Activated CD4-positive, alpha-beta T cell treated with anti-CD3 and anti-CD28 coated beads for 4 hours (primary cell): ENCODE measurements at regions not wholly inside any gene's neighbourhood (a gene's known extent, or its start where the extent isn't known, plus 50 kb on each side); places are given as distances from the start of the nearest gene placed in this dataset.
"Not testable (repeated sequence)": the region's sequence is repeated elsewhere in the genome, so short reads cannot be mapped to it uniquely, and the experiment has no call there.

Source experiments
- DNase-seq, 2 donors: peaks; one replicate each; pipeline ENCODE4 v3.0.0-alpha.2; 2020

DNA sequence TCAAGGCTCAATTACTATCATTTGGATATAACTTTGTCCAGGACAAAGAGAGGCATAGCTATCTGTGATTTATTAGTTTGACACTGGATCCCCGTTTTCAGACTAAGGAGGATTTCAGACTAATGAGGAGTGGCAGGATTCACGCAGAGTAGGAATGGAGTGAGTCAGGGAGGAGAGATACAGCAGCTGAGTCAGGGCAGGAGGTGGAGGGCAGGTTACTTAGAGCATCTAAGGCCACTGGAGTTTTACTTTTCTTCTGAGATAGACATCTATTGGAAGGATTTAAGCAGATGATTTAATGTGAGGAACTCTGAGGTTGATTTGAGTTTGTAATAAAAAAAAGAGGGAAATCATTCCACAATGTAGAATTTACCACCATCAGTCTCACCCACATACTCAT lies 110.6 kb downstream of the RPIA start:
- not testable (repeated sequence) for DNase-seq

DNA sequence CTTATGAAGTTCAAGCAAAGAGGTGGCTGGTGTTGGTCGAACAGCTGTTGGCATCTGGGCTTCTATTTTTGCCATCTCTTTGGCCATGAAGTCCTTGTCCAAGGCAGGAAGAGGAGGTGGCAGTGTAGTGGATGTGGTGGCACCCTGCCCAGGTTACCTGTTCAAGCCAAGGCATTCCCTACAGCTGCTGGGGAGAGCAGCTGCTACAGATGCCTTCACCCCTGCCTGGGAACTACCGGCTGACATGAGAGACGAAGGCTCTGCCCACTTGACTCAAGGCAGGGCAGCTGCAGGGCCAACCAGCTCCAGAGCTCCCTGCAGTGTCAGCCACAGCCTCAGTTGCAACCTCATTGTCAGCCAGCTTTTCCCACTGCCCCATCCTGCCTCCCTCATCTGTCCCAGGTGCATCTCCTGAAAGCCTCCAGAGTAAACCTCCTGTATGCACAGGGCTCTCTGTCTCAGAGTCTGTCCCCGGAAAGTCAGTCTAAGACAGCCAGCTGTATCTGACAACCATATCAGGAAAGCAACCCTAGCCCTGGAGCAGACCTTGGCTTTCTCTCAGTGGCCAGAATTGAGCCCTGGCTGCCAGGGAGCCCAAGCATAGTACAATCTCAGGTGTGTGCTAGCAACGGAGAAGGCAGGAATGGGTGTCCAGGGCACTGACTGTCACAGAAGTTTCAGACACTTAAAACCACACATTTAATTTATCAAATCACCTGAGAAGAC lies 115.9 kb downstream of the RPIA start:
- DNase-seq, result no peak

DNA sequence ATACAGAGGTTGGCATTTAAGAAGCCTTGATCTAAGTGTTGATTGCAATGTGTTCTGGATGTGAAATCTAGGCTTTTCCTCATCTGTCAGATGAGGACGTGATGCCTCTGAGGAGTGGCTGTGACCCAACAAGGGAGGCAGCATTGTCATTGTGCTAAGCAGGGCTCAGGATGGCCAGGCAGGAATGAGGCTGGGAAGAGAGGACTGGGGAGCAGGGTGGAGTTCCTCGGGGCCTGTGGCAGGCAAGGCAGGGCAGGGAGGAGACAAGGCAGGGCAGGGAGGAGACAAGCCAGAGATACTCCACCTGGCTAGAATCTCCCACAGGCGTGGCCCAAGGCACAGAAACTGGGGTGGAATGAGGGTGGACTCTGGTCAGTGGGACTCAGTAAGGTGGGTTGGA lies 116.6 kb downstream of the RPIA start:
- DNase-seq, result no peak

- no peak for DNase-seq
These were observed 117.2 kb downstream of the RPIA start for GRCh38 chr2:88808652-88809051.

GRCh38 chr2:88809216-88809615 lies 117.7 kb downstream of the RPIA start:
- no peak for DNase-seq

GRCh38 chr2:88810017-88810416 lies 118.5 kb downstream of the RPIA start:
- no peak for DNase-seq

- DNase-seq, result no peak
These were observed 119.0 kb downstream of the RPIA start for GRCh38 chr2:88810488-88810887.

DNA sequence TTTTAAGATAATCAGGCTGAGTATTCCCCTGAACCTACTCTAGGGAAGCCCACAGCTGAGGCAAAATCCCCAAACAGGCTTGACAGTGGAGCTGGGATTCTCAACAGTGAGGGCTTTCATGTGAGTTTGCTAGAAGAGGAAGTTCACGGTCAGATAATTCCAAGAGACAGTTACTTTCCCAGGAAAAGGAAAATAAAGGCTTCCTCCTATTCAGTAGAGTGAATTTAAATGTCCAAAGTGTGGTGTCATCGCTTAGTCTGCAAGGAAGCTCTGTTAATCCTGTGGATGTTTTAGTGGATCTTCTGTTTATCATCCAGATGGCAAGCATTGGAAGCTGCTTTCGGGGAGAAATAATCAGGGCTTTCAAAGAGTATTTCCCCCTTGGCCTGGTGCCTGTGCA lies 119.8 kb downstream of the RPIA start:
- no peak for DNase-seq

DNA sequence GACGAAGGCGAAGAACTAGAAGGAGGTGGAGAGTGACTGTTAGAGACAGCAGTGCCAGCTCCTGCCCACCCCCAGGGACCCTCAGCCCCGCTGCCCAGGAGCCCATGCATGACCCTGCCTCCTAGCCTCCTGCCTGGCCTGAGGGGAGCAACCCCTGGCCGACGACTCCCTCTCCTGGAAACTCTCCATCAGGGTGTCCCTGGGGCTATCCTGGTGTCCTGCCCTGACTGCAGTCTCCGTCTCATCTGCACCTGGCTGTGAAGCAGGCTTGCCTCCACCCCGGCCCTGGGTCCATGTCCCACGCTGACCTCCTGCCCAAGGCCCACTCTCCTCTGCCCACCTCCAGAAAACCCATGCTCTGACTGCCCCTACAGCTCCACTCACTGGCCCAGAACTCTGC lies 120.2 kb downstream of the RPIA start:
- DNase-seq, result no peak

DNA sequence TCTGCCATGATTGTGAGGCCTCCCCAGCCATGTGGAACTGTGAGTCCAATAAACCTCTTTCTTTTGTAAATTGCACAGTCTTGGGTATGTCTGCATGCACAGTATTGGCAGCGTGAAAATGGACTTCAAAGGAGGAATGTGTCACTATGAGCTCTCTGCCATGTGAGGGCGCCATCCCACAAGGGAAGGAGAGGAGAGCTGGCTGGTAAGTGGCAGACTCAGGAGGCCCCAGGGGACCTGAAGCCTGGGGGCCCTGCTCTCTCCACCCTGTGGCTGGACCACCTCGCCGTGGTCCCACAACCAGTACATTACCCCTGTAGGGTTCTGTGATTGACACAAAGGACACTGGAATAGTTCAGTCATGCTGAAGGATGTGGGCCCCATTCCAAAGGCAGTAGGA lies 122.1 kb downstream of the RPIA start:
- no peak for DNase-seq

DNA sequence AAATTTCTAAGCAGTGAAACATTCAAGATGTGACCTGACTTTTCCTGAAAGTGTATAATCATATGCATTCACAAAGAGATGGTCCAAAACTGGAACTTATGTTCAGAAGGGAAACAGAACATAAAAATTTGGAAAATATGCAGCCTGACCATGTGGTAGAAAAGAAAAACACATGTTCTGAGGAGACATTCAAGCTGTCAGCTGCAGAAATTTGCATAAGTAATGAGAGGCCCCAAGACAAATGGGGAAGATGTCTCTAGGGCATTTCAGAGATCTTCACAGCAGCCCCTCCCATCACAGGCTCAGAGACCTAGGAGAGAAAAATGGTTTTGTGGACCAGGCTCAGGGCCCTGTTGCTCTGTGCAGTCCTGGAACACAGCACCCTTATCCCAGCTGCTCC lies 123.8 kb downstream of the RPIA start:
- DNase-seq, result no peak

GRCh38 chr2:88815697-88816096 lies 124.2 kb downstream of the RPIA start:
- DNase-seq, result no peak

DNA sequence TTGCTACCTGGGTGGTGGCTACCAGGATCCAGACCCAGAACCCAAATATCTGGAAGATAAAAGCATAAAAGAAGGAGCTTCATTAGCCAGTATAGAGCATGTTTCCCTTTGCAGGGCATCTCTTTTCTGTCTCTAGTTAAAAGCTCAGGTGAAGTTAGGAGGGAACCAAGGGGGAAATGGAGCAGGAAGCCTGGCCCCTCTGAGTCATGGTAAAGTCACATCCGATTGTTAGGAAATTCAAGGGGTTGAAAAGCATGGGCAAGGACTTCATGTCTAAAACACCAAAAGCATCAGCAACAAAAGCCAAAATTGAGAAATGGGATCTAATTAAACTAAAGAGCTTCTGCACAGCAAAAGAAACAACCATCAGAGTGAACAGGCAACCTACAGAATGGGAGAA lies 126.9 kb downstream of the RPIA start:
- DNase-seq, result no peak

- no peak for DNase-seq
These were observed 133.5 kb downstream of the RPIA start for GRCh38 chr2:88824951-88825350.

DNA sequence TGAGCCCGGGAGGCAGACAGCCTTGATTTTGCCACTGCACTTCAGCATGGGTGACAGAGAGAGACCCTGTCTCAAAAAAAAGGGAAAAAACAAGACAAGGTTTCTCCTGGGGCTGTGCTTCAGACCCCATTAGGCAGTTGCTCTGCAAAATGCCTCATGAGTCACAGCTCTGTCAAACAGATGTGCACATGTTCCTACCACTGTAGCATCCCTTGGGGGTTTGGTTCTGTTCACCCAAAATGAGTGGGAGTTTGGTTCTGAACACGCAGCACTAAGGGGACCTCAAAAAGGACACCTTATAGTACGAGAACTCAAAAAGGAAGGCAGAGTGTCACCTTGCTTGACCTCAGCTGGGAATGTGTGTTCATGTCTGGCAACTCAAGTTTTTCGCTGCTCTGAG lies 134.9 kb downstream of the RPIA start:
- DNase-seq, result no peak

- no peak for DNase-seq
These were observed 136.3 kb downstream of the RPIA start for GRCh38 chr2:88827821-88828220.

DNA sequence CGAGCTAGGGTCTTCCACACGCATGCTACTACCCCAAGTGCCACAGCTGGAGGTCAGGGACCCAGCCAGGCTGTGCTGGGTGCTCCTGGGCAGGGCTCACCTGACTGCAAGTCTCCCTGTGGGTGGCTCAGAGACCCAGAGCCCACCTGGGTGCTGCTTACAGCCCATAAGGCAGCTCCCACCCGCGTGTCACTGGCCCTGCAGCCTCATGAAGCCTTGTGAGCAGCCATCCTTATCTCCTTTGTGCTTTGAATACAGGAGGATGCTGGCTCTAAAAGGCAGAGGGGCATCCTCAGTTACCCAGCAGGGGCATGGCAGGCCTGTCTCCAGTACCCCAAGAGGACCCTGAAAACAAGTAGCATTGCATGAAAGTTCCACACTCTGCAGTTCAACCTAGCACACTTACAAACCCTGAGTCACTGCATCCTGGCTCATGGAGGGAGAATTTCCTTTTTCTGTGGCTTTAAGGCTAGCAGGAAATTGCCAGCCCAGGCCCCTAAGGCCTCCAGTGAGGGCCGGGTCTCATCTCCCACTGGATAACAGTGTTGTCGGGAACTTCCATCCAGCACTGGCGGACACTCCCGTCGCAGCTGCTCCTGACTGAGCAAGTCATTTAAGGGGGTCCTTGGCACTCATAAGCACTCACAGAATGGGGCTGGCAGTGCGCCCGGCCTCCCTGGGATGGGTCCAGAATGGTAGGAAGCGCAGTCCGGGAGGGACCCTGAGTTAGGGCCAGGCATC lies 137.1 kb downstream of the RPIA start:
- DNase-seq, result no peak

DNA sequence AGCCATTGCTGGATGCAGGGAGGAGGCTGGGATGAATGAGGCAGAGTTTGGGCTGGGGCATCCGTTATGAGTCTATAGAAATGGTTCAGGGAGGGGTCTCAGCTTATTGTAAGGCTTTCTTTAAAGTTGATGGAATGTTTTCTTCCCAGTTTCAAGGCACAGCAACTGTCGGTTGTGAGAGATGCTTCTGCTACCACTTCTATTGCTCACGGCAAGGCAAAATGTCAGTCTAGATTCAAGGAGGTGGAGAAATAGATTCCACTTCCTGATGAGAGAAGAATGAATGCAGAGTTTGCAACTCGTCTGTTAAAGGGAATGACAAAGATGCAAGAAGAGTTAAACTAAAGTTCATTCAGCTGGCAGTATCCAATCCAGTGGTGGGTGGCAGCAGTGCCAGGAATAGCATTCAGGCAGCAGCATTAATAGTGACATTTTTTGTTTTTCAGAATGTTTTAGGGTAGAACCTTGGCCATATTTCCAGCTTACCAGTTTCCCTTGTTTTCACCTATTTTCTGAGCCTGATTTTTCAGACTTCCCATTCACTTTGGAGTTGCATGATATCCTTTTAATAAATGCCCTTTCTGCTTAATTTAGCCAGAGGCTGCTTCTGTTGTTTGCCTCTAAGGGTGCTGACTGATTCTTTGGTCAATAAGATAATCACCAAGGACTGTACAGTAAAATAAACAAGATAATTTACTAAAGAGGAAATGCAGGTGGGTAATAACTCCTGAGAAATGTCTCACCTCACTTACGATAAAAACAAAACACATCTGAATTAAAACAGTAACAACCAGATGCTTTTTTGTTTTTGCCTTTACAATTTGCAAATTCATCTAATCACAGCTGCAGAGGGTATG lies 138.4 kb downstream of the RPIA start:
- no peak for DNase-seq

DNA sequence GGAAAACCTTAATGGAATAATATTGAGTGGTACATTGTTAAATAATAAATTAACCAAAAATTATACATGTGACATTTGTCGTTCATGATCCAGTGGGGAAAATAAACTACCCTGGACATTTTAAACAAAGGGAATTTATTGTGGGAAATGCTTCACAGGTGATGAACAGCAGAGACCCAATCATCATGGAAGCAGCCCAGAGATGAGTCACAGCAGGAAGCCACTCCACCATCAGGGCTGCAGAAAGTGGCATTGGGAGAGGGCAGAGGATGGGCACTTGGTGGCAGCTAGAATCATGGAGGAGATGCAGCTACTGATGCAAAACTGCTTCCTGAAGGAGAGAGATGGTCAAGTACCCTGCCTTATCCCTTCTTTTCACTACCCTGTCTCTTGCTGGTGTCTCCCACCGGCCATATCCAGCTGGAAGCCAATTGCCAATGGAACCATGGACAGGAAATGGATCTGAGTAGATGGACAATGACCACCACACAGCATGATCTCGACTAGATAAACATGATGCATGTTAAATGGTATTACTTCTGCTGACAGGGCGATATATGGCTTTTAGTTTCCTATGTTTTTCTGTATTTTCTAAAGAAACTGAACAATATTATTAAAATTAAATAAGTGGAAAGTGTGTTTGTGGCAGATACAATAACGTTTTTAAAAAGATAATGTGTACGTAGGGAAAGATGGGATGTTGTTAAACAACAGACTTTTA lies 139.8 kb downstream of the RPIA start:
- DNase-seq, result no peak

DNA sequence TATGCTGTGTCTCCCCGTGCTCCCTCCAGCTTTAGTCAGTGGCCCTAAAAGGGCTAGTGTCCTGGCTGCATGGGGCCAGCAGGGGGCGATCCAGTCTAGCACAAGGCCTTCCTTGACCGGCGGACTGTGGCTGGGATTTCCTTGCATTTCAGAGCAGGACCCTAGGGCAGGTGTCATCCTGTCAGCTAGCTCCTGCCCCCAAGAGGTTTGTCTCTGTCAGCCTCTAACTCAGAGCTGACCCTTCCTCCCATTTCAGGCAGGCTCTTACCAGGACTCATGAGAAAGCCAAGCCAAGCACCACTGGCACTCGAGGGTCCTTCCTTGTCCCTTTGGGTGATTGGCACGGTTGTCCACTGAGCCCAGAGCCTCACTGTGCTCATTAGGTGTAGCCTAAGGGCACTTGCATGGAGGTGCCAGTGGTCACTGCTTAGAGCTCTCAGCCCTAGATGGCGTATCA lies 140.3 kb downstream of the RPIA start:
- peak in 1 of 2 donors; percentile 14 for DNase-seq

- no peak for DNase-seq
These were observed 141.0 kb downstream of the RPIA start for GRCh38 chr2:88832311-88832991.

DNA sequence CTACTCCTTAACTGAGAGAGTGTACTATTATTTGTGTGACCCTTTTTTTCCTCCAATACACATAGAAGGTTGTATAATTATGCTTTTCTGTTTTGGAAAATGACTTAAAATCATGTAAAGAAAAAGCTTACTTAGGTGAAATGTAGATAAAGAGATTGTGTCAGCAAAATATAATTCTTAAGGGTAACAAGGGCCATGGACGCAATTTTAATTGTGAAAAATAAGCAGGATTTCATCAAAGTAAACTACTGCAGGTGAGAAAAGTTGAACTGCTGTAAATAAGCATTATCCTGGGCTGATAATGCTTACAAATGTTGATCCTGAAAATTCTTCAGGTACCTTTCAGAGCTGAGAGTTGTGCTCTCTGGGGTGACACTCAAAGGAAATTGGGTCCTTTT lies 141.5 kb downstream of the RPIA start:
- DNase-seq, result no peak
